ENCODE measurements at regions not wholly inside any gene's neighbourhood (a gene's known extent, or its start where the extent isn't known, plus 50 kb on each side); places are given as distances from the start of the nearest gene placed in this dataset.

DNA sequence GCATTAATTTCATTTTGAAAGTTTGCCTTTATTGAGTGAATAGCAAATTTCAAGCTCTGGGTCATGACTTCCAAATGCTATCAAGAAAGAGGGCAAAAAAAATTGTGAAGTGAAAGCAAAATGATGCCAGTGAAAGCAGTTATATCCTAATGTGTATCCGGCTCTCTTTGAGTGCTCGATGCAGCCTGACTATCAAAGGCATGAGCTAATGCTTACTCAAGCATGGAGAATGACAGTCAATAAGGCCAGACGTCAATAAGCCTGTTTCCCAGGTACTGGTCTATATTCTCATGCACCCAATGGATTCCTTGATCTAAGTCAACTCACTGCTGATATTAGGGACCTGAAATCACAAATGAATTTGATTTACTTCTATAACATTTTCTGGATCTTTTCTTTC is 435.5 kb downstream of the CAAP1 start:
- no peak for DNase-seq (ENCODE audit: low spot score)
- Histone ChIP-seq H3K4me1 (ENCODE audit: insufficient read depth, low read length, poor library complexity, severe bottlenecking) (no peaks in the 10 kb centered on the region), H3K27ac (ENCODE audit: low read depth, low read length, poor library complexity, severe bottlenecking) (no peak overlapping the region), H3K36me3 (ENCODE audit: insufficient read depth, low read length, poor library complexity, severe bottlenecking) (no peaks in the 10 kb centered on the region), H3K9me3 (ENCODE audit: low read depth, low read length, poor library complexity, severe bottlenecking) (no peaks in the 10 kb centered on the region), H3K27me3 (replicated peaks; ENCODE audit: insufficient read depth, low read depth, low read length, poor library complexity) (no peaks in the 10 kb centered on the region), H3K4me3 (ENCODE audit: low read depth, low read length, poor library complexity, severe bottlenecking) (no peak overlapping the region)
- ChIA-PET POLR2A (ENCODE audit: low non-redundant PET) (no interaction called here), CTCF (no interaction called here)
- TF ChIP-seq, protein P1, sequence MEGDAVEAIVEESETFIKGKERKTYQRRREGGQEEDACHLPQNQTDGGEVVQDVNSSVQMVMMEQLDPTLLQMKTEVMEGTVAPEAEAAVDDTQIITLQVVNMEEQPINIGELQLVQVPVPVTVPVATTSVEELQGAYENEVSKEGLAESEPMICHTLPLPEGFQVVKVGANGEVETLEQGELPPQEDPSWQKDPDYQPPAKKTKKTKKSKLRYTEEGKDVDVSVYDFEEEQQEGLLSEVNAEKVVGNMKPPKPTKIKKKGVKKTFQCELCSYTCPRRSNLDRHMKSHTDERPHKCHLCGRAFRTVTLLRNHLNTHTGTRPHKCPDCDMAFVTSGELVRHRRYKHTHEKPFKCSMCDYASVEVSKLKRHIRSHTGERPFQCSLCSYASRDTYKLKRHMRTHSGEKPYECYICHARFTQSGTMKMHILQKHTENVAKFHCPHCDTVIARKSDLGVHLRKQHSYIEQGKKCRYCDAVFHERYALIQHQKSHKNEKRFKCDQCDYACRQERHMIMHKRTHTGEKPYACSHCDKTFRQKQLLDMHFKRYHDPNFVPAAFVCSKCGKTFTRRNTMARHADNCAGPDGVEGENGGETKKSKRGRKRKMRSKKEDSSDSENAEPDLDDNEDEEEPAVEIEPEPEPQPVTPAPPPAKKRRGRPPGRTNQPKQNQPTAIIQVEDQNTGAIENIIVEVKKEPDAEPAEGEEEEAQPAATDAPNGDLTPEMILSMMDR (conservative IDR thresholded peaks at IDR 0.05; ENCODE audit: low read depth, low read length), result no peak
- TF ChIP-seq EZH2 (IDR thresholded peaks at IDR 0.05; ENCODE audit: borderline replicate concordance, low read depth, low read length, poor library complexity, severe bottlenecking), result no peak
- no TSS peak for BruUV-seq (replicated peaks)
- intact Hi-C loops (cut with micrococcal nuclease; ENCODE audit: unreplicated experiment), result no loop called here

DNA sequence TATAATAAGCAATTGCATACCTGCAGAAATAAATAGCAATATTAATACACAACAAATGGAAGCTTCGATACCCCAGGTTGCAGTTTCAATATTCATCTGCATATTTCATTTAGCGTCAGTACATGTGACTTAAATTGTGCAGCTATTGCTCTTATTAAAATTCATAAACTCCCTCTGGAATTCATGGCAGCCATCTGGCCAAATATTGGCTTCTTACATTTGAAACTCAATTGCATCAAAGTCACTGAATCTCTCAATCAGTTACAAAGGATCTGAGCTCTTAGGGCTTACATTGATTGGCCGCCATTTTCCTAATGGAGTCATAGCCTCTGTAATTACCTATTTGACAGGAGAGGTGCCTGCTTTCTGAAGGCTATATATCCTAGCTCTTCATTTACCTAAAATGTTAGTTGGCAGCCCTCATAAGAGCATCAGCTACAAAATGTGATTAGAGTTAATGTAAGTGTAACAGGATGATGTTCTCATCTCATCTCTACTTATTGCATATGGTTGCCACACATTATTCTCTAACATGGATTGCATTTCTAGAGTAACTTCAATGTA is 453.5 kb downstream of the CAAP1 start:
- Histone ChIP-seq H3K36me3 (ENCODE audit: insufficient read depth, low read length, poor library complexity, severe bottlenecking) (no peaks in the 10 kb centered on the region), H3K4me1 (ENCODE audit: insufficient read depth, low read length, poor library complexity, severe bottlenecking) (no peaks in the 10 kb centered on the region), H3K9me3 (ENCODE audit: low read depth, low read length, poor library complexity, severe bottlenecking) (no peaks in the 10 kb centered on the region), H3K27me3 (replicated peaks; ENCODE audit: insufficient read depth, low read depth, low read length, poor library complexity) (no peaks in the 10 kb centered on the region), H3K27ac (ENCODE audit: low read depth, low read length, poor library complexity, severe bottlenecking) (no peak overlapping the region), H3K4me3 (ENCODE audit: low read depth, low read length, poor library complexity, severe bottlenecking) (no peak overlapping the region)
- TF ChIP-seq, protein P1 (conservative IDR thresholded peaks at IDR 0.05; ENCODE audit: low read depth, low read length), result no peak
- no peak for TF ChIP-seq EZH2 (IDR thresholded peaks at IDR 0.05; ENCODE audit: borderline replicate concordance, low read depth, low read length, poor library complexity, severe bottlenecking)
- DNase-seq (ENCODE audit: low spot score), result no peak
- BruUV-seq (replicated peaks), result no TSS peak
- POLR2A ChIA-PET (ENCODE audit: low non-redundant PET), result no interaction called here
- intact Hi-C loops (cut with micrococcal nuclease; ENCODE audit: unreplicated experiment), result no loop called here
- CTCF ChIA-PET, result no interaction called here

DNA sequence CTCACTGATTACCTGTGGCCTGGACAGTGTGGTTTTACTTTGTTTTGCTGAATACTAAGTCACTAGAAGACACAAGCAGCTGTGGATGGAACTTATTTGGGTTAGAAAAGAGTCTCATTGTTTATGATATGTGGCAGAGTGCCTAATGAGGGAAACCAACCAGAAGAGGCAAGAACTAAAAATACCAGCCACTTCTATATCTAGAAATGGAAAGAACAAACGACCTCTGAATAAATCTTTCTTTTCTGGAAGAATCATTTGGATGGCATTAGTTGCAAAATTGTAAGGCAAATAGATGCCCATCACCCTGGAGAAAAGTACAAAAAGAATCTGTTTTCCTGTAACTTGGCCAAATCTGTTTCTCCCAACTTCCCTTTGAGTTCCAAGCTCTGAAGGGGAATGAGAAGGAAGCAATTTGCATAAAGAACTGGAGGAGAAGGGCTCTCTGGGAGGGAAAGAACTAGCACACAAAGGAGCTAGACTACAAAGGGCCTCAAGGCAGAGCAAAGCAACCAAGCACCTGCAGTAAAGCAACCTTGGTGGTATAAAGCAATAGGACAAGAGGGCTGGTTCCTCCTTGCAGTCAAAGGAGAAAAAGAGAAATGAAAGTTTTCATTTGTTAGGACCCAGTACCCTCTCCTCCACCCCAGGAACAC is 455.4 kb downstream of the CAAP1 start:
- ChIA-PET CTCF (no interaction called here), POLR2A (ENCODE audit: low non-redundant PET) (no interaction called here)
- no peak for DNase-seq (ENCODE audit: low spot score)
- no peaks in the 10 kb centered on the region for H3K36me3 ChIP-seq (ENCODE audit: insufficient read depth, low read length, poor library complexity, severe bottlenecking)
- no peaks in the 10 kb centered on the region for H3K27me3 ChIP-seq (replicated peaks; ENCODE audit: insufficient read depth, low read depth, low read length, poor library complexity)
- no peak for TF ChIP-seq EZH2 (IDR thresholded peaks at IDR 0.05; ENCODE audit: borderline replicate concordance, low read depth, low read length, poor library complexity, severe bottlenecking)
- TF ChIP-seq, protein P1 (conservative IDR thresholded peaks at IDR 0.05; ENCODE audit: low read depth, low read length), result no peak
- H3K4me3 ChIP-seq (ENCODE audit: low read depth, low read length, poor library complexity, severe bottlenecking), result no peak overlapping the region
- intact Hi-C loops (cut with micrococcal nuclease; ENCODE audit: unreplicated experiment), result no loop called here
- H3K9me3 ChIP-seq (ENCODE audit: low read depth, low read length, poor library complexity, severe bottlenecking), result no peaks in the 10 kb centered on the region
- no peaks in the 10 kb centered on the region for H3K4me1 ChIP-seq (ENCODE audit: insufficient read depth, low read length, poor library complexity, severe bottlenecking)
- no peak overlapping the region for H3K27ac ChIP-seq (ENCODE audit: low read depth, low read length, poor library complexity, severe bottlenecking)
- no TSS peak for BruUV-seq (replicated peaks)

All from A673 (cell line).